HG03439 (cell line): ENCODE measurements at regions not wholly inside any gene's neighbourhood (a gene's known extent, or its start where the extent isn't known, plus 50 kb on each side); places are given as distances from the start of the nearest gene placed in this dataset.
"Not testable (repeated sequence)": the region's sequence is repeated elsewhere in the genome, so short reads cannot be mapped to it uniquely, and the experiment has no call there.

Experiments used
- ATAC-seq: cut with Tn5 transposase; IDR thresholded peaks from one replicate; pipeline ENCODE4 v1.9.1; 2021; ENCODE audit warnings: mild to moderate bottlenecking, moderate library complexity; ENCODE audit not compliant: unreplicated experiment

- ATAC-seq: no peak
These were observed 795.6 kb upstream of the GALNTL6 start for GRCh38 chr4:171017593-171017992.

- no peak for ATAC-seq
These were observed 797.1 kb upstream of the GALNTL6 start for GRCh38 chr4:171016145-171016544.

GRCh38 chr4:171015441-171015840 is 797.8 kb upstream of the GALNTL6 start:
- no peak for ATAC-seq

- no peak for ATAC-seq
These were observed 805.4 kb upstream of the GALNTL6 start for GRCh38 chr4:171007618-171008390.

- ATAC-seq: no peak
These were observed 811.0 kb upstream of the GALNTL6 start for GRCh38 chr4:171002246-171002645.

GRCh38 chr4:170990989-170991589 is 822.1 kb upstream of the GALNTL6 start:
- peak; percentile 92 for ATAC-seq

GRCh38 chr4:170988446-170988845 is 824.8 kb upstream of the GALNTL6 start:
- ATAC-seq: no peak

- ATAC-seq: no peak
These were observed 833.5 kb upstream of the GALNTL6 start for GRCh38 chr4:170979736-170980135.

- ATAC-seq: no peak
These were observed 834.2 kb upstream of the GALNTL6 start for GRCh38 chr4:170978990-170979389.

- no peak for ATAC-seq
These were observed 859.3 kb upstream of the AADAT start for GRCh38 chr4:170949084-170949483.

GRCh38 chr4:170940043-170940724 is 850.4 kb upstream of the AADAT start:
- no peak for ATAC-seq

- ATAC-seq: no peak
These were observed 848.8 kb upstream of the AADAT start for GRCh38 chr4:170938588-170938987.

GRCh38 chr4:170931321-170931720 is 841.6 kb upstream of the AADAT start:
- ATAC-seq: no peak

- ATAC-seq: no peak
These were observed 798.9 kb upstream of the AADAT start for GRCh38 chr4:170888660-170889059.

GRCh38 chr4:170887396-170887795 is 797.6 kb upstream of the AADAT start:
- ATAC-seq: no peak

- ATAC-seq: no peak
These were observed 795.3 kb upstream of the AADAT start for GRCh38 chr4:170884969-170885570.

GRCh38 chr4:170881646-170882045 is 791.9 kb upstream of the AADAT start:
- not testable (repeated sequence) for ATAC-seq

GRCh38 chr4:170875868-170876267 is 786.1 kb upstream of the AADAT start:
- ATAC-seq: no peak

GRCh38 chr4:170872794-170873193 is 783.0 kb upstream of the AADAT start:
- no peak for ATAC-seq

- ATAC-seq: no peak
These were observed 778.4 kb upstream of the AADAT start for GRCh38 chr4:170868170-170868569.

- no peak for ATAC-seq
These were observed 764.3 kb upstream of the AADAT start for GRCh38 chr4:170854097-170854496.
